Panc1 (cell line): ENCODE measurements at regions not wholly inside any gene's neighbourhood (a gene's known extent, or its start where the extent isn't known, plus 50 kb on each side); places are given as distances from the start of the nearest gene placed in this dataset.

Source experiments
- ATAC-seq: fragments of 200-7000 bp; cut with Tn5 transposase; 2 replicates; pipeline ENCODE4 v1.9.1; 2020; ENCODE audit warnings: mild to moderate bottlenecking, moderate library complexity
- BruUV-seq: library from RNA; stranded (reverse); fragments of 400-500 nt; replicated peaks from 2 replicates; lab custom pipeline; 2021; lab: Mats Ljungman, UMichigan
- CTCF ChIA-PET: fragments of 300-600 bp; sonication (Branson Sonifier 250); formaldehyde crosslinking; loops from one replicate; lab custom pipeline; 2022; ENCODE audit warnings: antibody characterized with exemption; lab: Charles Lee
- POLR2A ChIA-PET: fragments of 300-600 bp; sonication (Branson Sonifier 250); formaldehyde crosslinking; loops from one replicate; lab custom pipeline; 2022; ENCODE audit warnings: antibody characterized with exemption; lab: Charles Lee
- DNase-seq: peaks from one replicate; pipeline ENCODE4 v3.0.0-alpha.2; 2010; ENCODE audit warnings: low read depth, low spot score
- H3K27ac ChIP-seq: 2 replicates; pipeline ENCODE4 v1.5.1; 2011; ENCODE audit warnings: mild to moderate bottlenecking, low read length, inconsistent platforms
- H3K27me3 ChIP-seq: fragments of 200-500 bp; sonication (Bioruptor generic); 2 replicates; pipeline ENCODE4 v1.6.0; 2014; ENCODE audit warnings: low read length, inconsistent platforms; ENCODE audit not compliant: control insufficient read depth, insufficient read depth
- H3K36me3 ChIP-seq: fragments of 200-500 bp; sonication (Bioruptor generic); 2 replicates; pipeline ENCODE4 v1.5.1; 2014; ENCODE audit warnings: inconsistent platforms, mild to moderate bottlenecking, low read length, moderate library complexity; ENCODE audit not compliant: control insufficient read depth, insufficient read depth
- H3K4me1 ChIP-seq: 2 replicates; pipeline ENCODE4 v1.5.1; 2011; ENCODE audit warnings: inconsistent platforms, mild to moderate bottlenecking, low read length, moderate library complexity; ENCODE audit not compliant: control insufficient read depth, insufficient read depth
- H3K4me3 ChIP-seq, 2 experiments: 2 replicates each; pipeline ENCODE4 v1.5.1; 2011 to 2012; ENCODE audit warnings: low read depth in 2 of 2, low read length in 2 of 2, mild to moderate bottlenecking in 2 of 2, inconsistent platforms in 1 of 2, moderate library complexity in 1 of 2
- H3K9me3 ChIP-seq: fragments of 200-500 bp; sonication (Bioruptor generic); 2 replicates; pipeline ENCODE4 v1.5.1; 2014; ENCODE audit warnings: low read depth, mild to moderate bottlenecking, inconsistent platforms, low read length, moderate library complexity; ENCODE audit not compliant: control insufficient read depth, insufficient read depth
- CTCF ChIP-seq: fragments of 450-650 bp; IDR thresholded peaks from 2 replicates; pipeline ENCODE4 v1.5.1; 2017; ENCODE audit warnings: mild to moderate bottlenecking
- POLR2AphosphoS5 ChIP-seq: IDR thresholded peaks from 2 replicates; pipeline ENCODE4 v1.6.1; 2012; ENCODE audit warnings: mild to moderate bottlenecking, low read depth, low read length, moderate library complexity
- REST ChIP-seq, 2 experiments: IDR thresholded peaks; 2 replicates each; pipeline ENCODE4 v1.6.1; 2011 to 2012; ENCODE audit warnings: low read depth in 2 of 2, control low read depth in 1 of 2, low read length in 1 of 2, mild to moderate bottlenecking in 1 of 2, moderate library complexity in 1 of 2; ENCODE audit not compliant: insufficient read depth in 1 of 2
- SIN3A ChIP-seq: IDR thresholded peaks from 2 replicates; pipeline ENCODE4 v1.6.1; 2012; ENCODE audit warnings: low read depth, mild to moderate bottlenecking, low read length, moderate library complexity, borderline replicate concordance; ENCODE audit not compliant: insufficient read depth
- TCF7L2 ChIP-seq: IDR thresholded peaks from 2 replicates; pipeline ENCODE4 v1.6.1; 2011; ENCODE audit warnings: mild to moderate bottlenecking, low read depth, low read length, inconsistent platforms
- in situ Hi-C: cut with HindIII; loops from 2 replicates; pipeline ENCODE4 v1.10.0; 2016; ENCODE audit warnings: low sequenced_read_pairs, low pct_unique_long_range_greater_than_20kb
- intact Hi-C: fragments of 100-400 bp; cut with micrococcal nuclease; formaldehyde crosslinking; loops from one replicate; pipeline ENCODE4 v1.10.0; 2022; ENCODE audit not compliant: unreplicated experiment

GRCh38 chr1:83077411-83077810 is 921.5 kb downstream of the TTLL7 start:
- no TSS peak for BruUV-seq
- ATAC-seq (no peak), DNase-seq (no peak)
- Histone ChIP-seq H3K36me3 (no peaks in the 10 kb centered on the region), H3K27me3 (no peaks in the 10 kb centered on the region), H3K27ac (no peak overlapping the region), H3K4me3 (no peak overlapping the region), H3K9me3 (no peaks in the 10 kb centered on the region; the same call in 1 of the 2 replicates), H3K4me1 (no peaks in the 10 kb centered on the region)
- in situ Hi-C loops (no loop called here), intact Hi-C loops (no loop called here)
- TF ChIP-seq TCF7L2 (no peak), SIN3A (no peak)
- POLR2A ChIA-PET = no interaction called here
- CTCF ChIA-PET = no interaction called here

GRCh38 chr1:83075107-83075506 is 923.8 kb downstream of the TTLL7 start:
- ATAC-seq (no peak), DNase-seq (no peak)
- no TSS peak for BruUV-seq
- H3K9me3 ChIP-seq = no peaks in the 10 kb centered on the region
- no peak overlapping the region for H3K27ac ChIP-seq
- no peak for TF ChIP-seq REST (IDR thresholded peaks at IDR 0.05; ENCODE audit: insufficient read depth in 1 of 2, low read depth in 2 of 2, low read length in 1 of 2)
- no peak for TF ChIP-seq CTCF
- TF ChIP-seq SIN3A = no peak
- TF ChIP-seq TCF7L2 = no peak
- TF ChIP-seq POLR2AphosphoS5 = no peak
- ChIA-PET POLR2A (no interaction called here), CTCF (no interaction called here)
- no peaks in the 10 kb centered on the region for H3K4me1 ChIP-seq
- no peaks in the 10 kb centered on the region for H3K36me3 ChIP-seq
- in situ Hi-C loops = no loop called here
- no peak overlapping the region for H3K4me3 ChIP-seq
- intact Hi-C loops = no loop called here
- H3K27me3 ChIP-seq = no peaks in the 10 kb centered on the region

GRCh38 chr1:83067954-83068353 is 931.0 kb downstream of the TTLL7 start:
- TF ChIP-seq TCF7L2 (no peak), SIN3A (no peak), POLR2AphosphoS5 (no peak), CTCF (no peak), REST (IDR thresholded peaks at IDR 0.05; ENCODE audit: insufficient read depth in 1 of 2, low read depth in 2 of 2, low read length in 1 of 2) (no peak)
- no TSS peak for BruUV-seq
- Histone ChIP-seq H3K9me3 (no peaks in the 10 kb centered on the region), H3K4me1 (no peaks in the 10 kb centered on the region), H3K36me3 (no peaks in the 10 kb centered on the region), H3K27ac (no peak overlapping the region), H3K4me3 (no peak overlapping the region), H3K27me3 (no peaks in the 10 kb centered on the region)
- POLR2A ChIA-PET = no interaction called here
- in situ Hi-C loops = no loop called here
- intact Hi-C loops = no loop called here
- CTCF ChIA-PET = no interaction called here
- ATAC-seq (no peak), DNase-seq (no peak)
